Breast epithelium (tissue), 4 donors: ENCODE measurements at regions not wholly inside any gene's neighbourhood (a gene's known extent, or its start where the extent isn't known, plus 50 kb on each side); places are given as distances from the start of the nearest gene placed in this dataset.

ENCODE experiments used
- DNase-seq, 2 donors: peaks; one replicate each; pipeline ENCODE4 v3.0.0-alpha.2; 2019; ENCODE audit warnings: low spot score in 2 of 2
- H3K27ac ChIP-seq, 2 donors: fragments of 200-600 bp; sonication (generic) in 1 of 2; one replicate each; pipeline ENCODE4 v1.5.1; 2016 to 2019; ENCODE audit warnings: mild to moderate bottlenecking in 1 of 2
- H3K27me3 ChIP-seq, 2 donors: fragments of 200-600 bp; sonication (generic) in 1 of 2; one replicate each; pipeline versions ENCODE4 v1.5.1 to v1.6.0; 2017 to 2019; ENCODE audit warnings: control low read depth in 1 of 2, mild to moderate bottlenecking in 1 of 2
- H3K36me3 ChIP-seq: fragments of 200-600 bp; one replicate; pipeline ENCODE4 v1.5.1; 2019
- H3K4me1 ChIP-seq, 2 donors: fragments of 200-600 bp; sonication (generic); one replicate each; pipeline ENCODE4 v1.5.1; 2016 to 2019; ENCODE audit warnings: control low read depth in 1 of 2
- H3K4me3 ChIP-seq, 3 donors: fragments of 200-600 bp; sonication (generic); 1 replicate in 2 of 3; 2 replicates in 1 of 3; pipeline ENCODE4 v1.5.1; 2016 to 2019; ENCODE audit warnings: mild to moderate bottlenecking in 3 of 3, moderate library complexity in 2 of 3
- H3K9me3 ChIP-seq, 2 donors: fragments of 200-600 bp; sonication (generic) in 1 of 2; one replicate each; pipeline ENCODE4 v1.5.1; 2016 to 2019; ENCODE audit warnings: control low read depth in 1 of 2
- POLR2A ChIP-seq: fragments of 450-650 bp; IDR thresholded peaks from one replicate; pipeline ENCODE4 v1.6.1; 2016; ENCODE audit warnings: antibody characterized with exemption, mild to moderate bottlenecking, moderate library complexity
- POLR2AphosphoS5 ChIP-seq, 3 donors: sonication (generic); formaldehyde crosslinking; IDR thresholded peaks; one replicate each; pipeline ENCODE4 v1.6.1; 2017; ENCODE audit warnings: antibody characterized with exemption in 3 of 3
- intact Hi-C: fragments of 100-400 bp; cut with DNase I; formaldehyde crosslinking; loops from one replicate; pipeline ENCODE4 v1.15.1; 2023; ENCODE audit warnings: low total_unique reads
- TF ChIP-seq, protein P1 (sequence below), 3 donors: fragments of 450-650 bp; IDR thresholded peaks; one replicate each; pipeline ENCODE4 v1.5.1; 2016 to 2017; ENCODE audit warnings: antibody characterized with exemption in 3 of 3, mild to moderate bottlenecking in 3 of 3, moderate library complexity in 3 of 3

DNA sequence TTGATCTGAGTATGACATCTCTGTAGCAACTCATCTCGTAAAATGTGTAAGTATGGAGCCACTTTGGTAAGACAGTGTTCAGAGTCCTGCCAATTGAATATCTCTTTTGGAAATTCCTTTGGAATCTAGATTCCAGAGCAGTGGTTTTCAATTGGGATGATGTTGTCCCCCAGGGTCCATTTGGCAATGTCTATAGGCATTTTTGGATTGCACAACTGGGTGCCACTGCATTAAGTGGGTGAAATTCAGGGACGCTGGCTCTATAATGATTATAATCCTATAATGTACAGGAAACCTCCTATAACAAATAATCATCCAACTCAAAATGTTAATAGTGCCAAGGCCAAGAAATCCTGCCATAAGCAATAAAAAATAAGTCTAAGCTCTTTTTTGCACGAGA, 404.8 kb upstream of the RAG2 start:
- Histone ChIP-seq H3K4me1 (no peaks in the 10 kb centered on the region), H3K9me3 (no peaks in the 10 kb centered on the region), H3K4me3 (no peak overlapping the region), H3K27ac (no peak overlapping the region), H3K27me3 (no peaks in the 10 kb centered on the region), H3K36me3 (no peaks in the 10 kb centered on the region)
- TF ChIP-seq, protein P1, sequence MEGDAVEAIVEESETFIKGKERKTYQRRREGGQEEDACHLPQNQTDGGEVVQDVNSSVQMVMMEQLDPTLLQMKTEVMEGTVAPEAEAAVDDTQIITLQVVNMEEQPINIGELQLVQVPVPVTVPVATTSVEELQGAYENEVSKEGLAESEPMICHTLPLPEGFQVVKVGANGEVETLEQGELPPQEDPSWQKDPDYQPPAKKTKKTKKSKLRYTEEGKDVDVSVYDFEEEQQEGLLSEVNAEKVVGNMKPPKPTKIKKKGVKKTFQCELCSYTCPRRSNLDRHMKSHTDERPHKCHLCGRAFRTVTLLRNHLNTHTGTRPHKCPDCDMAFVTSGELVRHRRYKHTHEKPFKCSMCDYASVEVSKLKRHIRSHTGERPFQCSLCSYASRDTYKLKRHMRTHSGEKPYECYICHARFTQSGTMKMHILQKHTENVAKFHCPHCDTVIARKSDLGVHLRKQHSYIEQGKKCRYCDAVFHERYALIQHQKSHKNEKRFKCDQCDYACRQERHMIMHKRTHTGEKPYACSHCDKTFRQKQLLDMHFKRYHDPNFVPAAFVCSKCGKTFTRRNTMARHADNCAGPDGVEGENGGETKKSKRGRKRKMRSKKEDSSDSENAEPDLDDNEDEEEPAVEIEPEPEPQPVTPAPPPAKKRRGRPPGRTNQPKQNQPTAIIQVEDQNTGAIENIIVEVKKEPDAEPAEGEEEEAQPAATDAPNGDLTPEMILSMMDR (IDR thresholded peaks at IDR 0.05), result no peak
- TF ChIP-seq POLR2AphosphoS5 (IDR thresholded peaks at IDR 0.05) (no peak), POLR2A (no peak)
- no peak for DNase-seq
- intact Hi-C loops, result no loop called here

DNA sequence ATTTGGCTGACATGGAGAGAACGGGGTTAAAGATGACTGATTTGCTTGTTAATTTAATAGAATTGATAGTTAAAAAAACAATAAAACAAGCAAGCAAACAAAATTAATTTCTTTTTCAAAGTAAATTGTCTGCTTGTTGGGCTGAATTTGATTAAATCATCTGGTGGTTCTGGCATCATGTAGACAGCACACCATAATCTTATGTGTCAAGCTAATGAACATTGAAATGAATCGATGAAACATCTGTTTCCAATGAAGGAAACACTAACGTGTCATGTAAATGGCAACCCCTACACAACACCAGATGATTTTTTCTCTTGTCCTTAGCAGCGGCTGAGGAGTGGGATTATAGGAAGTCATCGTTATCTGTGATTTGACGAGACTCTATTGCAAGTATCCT, 399.6 kb upstream of the RAG2 start:
- intact Hi-C loops, result no loop called here
- H3K4me1 ChIP-seq, result no peaks in the 10 kb centered on the region
- no peaks in the 10 kb centered on the region for H3K36me3 ChIP-seq
- H3K27ac ChIP-seq, result no peak overlapping the region
- H3K9me3 ChIP-seq, result no peaks in the 10 kb centered on the region
- no peak for DNase-seq
- H3K27me3 ChIP-seq, result no peaks in the 10 kb centered on the region
- TF ChIP-seq POLR2A (no peak), POLR2AphosphoS5 (IDR thresholded peaks at IDR 0.05) (no peak)
- TF ChIP-seq, protein P1 (IDR thresholded peaks at IDR 0.05), result no peak
- no peak overlapping the region for H3K4me3 ChIP-seq

DNA sequence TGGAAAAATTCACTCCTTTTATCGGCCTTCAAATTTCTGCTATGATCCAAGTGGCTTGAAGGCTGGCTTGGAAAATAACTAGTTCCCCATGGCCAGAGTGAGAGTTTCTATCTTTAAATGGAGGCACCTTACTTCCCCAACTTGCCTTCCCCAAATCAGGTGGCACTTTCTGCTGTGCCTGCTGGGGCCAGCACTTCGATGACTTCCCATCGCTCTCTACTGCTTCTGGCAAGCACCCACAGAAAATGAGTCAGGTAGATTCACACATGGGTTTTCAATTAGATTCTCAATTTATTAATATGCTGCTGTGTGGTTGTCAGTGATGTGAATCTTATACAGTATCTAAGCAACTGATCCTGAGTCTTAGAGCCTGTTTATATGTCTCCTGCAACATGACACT, 398.8 kb upstream of the RAG2 start:
- TF ChIP-seq, protein P1 (IDR thresholded peaks at IDR 0.05), result no peak
- TF ChIP-seq POLR2A (no peak), POLR2AphosphoS5 (IDR thresholded peaks at IDR 0.05) (no peak)
- no peaks in the 10 kb centered on the region for H3K27me3 ChIP-seq
- no peaks in the 10 kb centered on the region for H3K4me1 ChIP-seq
- no peak for DNase-seq
- H3K9me3 ChIP-seq, result no peaks in the 10 kb centered on the region
- H3K36me3 ChIP-seq, result no peaks in the 10 kb centered on the region
- intact Hi-C loops, result no loop called here
- no peak overlapping the region for H3K27ac ChIP-seq
- H3K4me3 ChIP-seq, result no peak overlapping the region

DNA sequence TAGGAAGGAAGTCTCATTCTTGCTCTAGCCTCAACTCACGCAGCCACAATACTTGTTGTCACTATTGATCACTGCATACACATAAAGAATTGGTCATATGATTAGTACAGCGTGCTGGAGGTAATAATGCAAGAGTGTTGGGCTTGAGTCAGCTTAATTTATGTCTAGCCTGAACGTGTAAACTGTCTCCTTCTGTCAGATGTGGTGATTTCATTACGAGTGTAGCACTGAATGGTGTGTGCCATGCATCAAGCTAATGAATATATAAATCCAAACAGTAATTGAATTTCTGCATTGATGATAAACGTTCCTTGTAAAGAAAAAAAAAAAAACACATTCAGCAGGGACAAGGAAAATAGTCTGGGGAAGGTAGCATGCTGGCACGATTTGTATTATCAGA, 396.2 kb upstream of the RAG2 start:
- intact Hi-C loops, result no loop called here
- Histone ChIP-seq H3K27ac (no peak overlapping the region), H3K4me3 (no peak overlapping the region), H3K4me1 (no peaks in the 10 kb centered on the region), H3K36me3 (no peaks in the 10 kb centered on the region), H3K27me3 (no peaks in the 10 kb centered on the region), H3K9me3 (no peaks in the 10 kb centered on the region)
- TF ChIP-seq, protein P1 (IDR thresholded peaks at IDR 0.05), result no peak
- TF ChIP-seq POLR2A (no peak), POLR2AphosphoS5 (IDR thresholded peaks at IDR 0.05) (no peak)
- DNase-seq, result no peak

DNA sequence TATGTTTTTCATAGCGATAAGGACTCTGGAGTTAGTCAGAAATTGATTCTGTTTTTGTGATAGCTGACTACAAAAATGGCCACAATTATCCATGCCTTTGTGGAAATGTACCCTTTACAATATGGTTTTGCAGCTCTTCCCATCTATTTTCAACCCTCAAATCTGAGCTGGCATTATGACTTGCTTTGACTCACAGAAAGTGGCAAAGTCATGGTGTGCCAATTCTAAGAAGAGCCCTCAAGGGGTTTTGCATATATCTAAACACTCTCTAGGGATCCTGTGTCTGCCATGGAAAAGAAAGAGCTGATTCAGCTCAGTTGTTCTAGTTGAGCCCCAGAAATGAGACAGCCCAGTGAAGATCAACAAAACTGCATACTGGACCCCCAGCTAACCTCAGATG, 390.5 kb upstream of the RAG2 start:
- H3K27me3 ChIP-seq, result no peaks in the 10 kb centered on the region
- intact Hi-C loops, result no loop called here
- H3K36me3 ChIP-seq, result no peaks in the 10 kb centered on the region
- no peak for DNase-seq
- H3K27ac ChIP-seq, result no peak overlapping the region
- no peak overlapping the region for H3K4me3 ChIP-seq
- TF ChIP-seq POLR2AphosphoS5 (IDR thresholded peaks at IDR 0.05), result no peak
- peaks cover 0 to 7% of the 10 kb centered on the region in 2 donors for H3K9me3 ChIP-seq
- H3K4me1 ChIP-seq, result no peaks in the 10 kb centered on the region

DNA sequence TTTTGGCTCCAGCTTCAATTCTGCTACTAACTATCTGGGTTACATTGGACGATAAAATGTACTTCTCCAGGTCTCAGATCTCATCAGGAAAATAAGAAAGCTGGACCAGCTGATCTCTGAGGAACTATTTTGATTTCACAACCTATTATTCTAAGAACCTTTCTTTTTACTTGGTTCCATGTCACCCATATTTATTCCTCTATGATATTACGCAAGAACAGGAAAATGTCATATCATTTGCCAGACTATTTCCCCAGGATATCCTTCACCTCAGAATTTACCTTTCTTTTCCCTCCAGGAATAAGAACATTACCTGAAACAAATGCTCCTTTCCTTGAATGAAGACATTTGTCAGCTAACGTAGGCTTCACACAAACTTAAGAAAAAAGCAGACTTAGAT, 387.5 kb upstream of the RAG2 start:
- no peak overlapping the region for H3K4me3 ChIP-seq
- no peaks in the 10 kb centered on the region for H3K27me3 ChIP-seq
- no peaks in the 10 kb centered on the region for H3K4me1 ChIP-seq
- H3K9me3 ChIP-seq, result peaks cover 6 to 7% of the 10 kb centered on the region in 2 donors
- no peak overlapping the region for H3K27ac ChIP-seq
- DNase-seq, result no peak
- no peak for TF ChIP-seq POLR2AphosphoS5 (IDR thresholded peaks at IDR 0.05)
- TF ChIP-seq POLR2A, result no peak
- TF ChIP-seq, protein P1 (IDR thresholded peaks at IDR 0.05), result no peak
- no peaks in the 10 kb centered on the region for H3K36me3 ChIP-seq
- intact Hi-C loops, result no loop called here
